Frontal cortex (tissue), 3 donors: ENCODE measurements at regions not wholly inside any gene's neighbourhood (a gene's known extent, or its start where the extent isn't known, plus 50 kb on each side); places are given as distances from the start of the nearest gene placed in this dataset.

Experiments
- DNase-seq, 2 donors: peaks; one replicate each; pipeline ENCODE4 v3.0.0; 2012; ENCODE audit warnings: low spot score in 2 of 2
- FAIRE-seq: peaks from 2 replicates; lab custom pipeline; 2012; peaks lifted over from hg19 to GRCh38; lab: Jason Lieb, UNC
- donor health status: control.
- donor health status: control.
- donor health status: control.

DNA sequence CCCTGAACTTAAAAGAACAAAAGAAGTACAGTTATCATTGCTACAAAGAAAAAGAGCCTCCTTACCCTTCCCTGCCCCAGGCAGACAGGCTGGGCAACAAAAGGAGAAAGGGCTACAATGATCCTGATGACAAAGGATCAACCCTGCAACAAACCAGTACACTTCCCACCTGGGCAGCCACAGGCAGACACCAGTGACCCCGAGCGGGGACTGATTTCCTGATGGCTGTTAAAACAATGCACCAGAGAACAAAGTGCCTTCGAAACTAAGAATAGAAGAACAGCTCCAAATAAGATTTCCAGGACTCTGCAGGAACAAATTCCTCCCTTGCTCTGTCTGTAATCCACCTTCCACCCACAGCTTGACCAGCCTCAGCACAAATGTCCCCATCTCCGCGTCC, 106.3 kb upstream of the ARHGEF3 start:
- no peak for FAIRE-seq
- no peak for DNase-seq

DNA sequence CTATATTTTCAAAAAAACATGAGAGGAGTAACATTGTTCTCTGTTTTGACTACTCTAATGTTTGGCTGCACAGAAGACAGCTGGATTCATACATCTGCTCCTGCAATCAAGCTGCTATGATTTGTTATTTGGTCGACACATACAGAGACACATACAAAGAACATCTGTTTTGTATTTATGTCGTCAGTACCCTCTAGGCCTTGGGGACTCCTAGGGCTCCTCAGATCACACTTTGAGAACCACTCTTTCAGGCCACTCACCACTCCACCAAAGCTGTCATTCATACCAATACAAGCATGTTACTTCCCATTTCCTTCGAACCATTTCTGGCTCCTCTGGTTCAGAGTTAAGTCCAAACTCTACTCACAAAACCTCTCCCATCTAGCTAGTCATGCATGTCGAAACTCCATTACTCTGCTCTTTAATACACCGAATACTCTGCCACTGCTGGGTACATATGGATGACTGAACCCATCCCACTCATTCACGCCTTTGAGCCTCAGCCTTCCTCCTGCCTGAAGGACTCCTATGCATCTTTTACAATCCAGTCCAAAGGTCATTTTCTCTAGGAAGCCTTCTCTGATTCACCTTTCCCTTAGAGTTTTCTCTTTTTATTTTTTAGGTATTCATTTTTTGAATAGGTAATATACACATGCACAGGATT, 102.9 kb upstream of the ARHGEF3 start:
- no peak for FAIRE-seq
- no peak for DNase-seq

DNA sequence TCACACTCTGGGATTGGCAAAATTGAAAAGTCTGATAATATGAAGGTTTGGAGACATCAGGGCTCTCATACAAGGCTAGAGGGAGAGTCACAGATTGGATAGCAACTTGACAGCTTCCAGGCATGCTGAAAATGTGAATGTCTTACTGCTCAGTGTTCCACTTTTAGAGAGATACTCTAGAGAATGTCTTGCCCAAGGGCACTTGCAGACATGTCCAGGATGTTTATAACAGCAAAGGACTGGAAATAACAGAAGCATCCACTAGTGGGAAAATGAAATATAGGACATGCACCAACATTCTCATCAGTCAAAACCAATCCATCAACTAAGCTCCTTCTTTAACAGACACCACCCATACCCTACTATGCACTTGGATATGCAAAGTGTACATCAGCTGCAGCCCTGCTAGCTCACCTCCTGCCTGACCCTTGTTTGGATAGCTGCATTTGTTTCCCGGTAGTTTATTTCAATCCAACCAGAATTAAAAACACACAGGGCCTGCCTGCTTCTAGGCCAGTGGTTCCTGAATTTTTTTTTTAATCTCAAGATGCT, 101.6 kb upstream of the ARHGEF3 start:
- no peak for FAIRE-seq

DNA sequence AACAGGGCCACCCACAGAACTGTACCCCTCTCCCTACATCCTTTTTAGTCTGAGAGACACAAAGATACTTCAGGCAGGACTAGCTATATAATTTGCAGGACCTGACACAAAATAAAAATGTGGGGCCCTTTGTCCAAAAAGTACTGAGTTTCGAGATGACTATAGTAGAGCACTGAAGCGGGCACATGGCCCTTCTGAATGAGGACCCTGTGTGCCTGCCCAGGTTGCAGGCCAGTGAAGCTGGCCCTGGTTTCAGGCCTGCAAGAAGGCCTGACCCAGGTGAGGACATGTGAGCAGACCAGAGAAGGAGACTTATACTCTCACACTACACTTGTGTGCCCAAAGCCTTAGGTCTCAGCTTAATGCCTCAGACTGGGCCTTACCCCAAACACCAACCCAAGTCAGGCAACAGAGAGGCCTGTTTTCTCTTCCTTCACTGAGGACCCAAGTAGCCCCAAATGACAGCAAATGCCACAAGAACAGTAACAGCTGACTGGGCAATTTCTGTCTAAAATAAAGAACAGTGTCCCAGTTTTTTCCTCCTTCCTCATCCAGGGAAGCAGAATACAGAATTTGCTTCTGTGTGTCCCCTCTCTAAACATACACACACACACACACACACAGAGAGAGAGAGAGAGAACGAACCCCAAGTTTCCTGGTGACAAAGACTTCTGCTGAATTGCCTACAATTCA, 100.9 kb upstream of the ARHGEF3 start:
- DNase-seq = no peak

More for the DNA sequence above, 101.6 kb upstream of the ARHGEF3 start:
- DNase-seq = no peak

DNA sequence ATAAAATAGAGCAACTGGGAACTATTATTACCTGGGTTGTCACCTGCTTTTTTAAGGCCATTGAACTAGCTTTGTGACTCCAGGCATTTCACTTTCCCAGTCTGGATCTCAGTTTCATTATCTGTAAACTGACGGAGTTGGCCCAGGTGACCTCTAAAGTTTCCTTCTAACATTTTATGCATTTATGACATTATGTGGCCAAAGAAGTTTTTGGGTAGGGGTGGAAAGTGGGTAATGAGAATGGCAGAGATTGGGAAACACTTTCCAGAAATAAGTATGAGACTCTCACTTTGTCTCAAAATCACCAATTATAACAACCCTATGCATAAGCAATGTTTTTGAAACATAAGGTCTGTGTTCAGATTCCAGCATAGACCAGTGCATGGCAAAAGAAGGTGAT, 99.1 kb upstream of the ARHGEF3 start:
- FAIRE-seq (no peak), DNase-seq (no peak)

More for the DNA sequence above, 100.9 kb upstream of the ARHGEF3 start:
- no peak for FAIRE-seq

DNA sequence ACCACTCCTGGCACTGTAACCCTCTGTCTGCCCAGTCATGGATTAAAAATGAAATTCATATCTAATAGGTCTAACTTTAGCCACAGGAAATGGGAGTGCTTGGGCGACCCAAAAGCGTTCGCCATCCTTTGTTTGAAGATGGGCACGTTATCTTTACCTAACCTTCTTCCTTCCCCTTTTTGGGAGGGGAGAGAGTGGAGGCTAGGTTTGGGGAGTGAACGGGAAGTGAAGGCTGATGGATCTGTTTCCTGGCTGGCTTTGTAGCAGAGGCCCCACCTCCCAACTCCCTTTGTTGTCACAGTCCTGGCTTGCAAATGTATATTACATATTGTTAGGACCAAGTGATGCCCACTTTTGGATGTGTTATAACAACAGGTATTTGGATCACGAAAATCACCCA, 98.1 kb upstream of the ARHGEF3 start:
- FAIRE-seq = no peak
- no peak for DNase-seq

DNA sequence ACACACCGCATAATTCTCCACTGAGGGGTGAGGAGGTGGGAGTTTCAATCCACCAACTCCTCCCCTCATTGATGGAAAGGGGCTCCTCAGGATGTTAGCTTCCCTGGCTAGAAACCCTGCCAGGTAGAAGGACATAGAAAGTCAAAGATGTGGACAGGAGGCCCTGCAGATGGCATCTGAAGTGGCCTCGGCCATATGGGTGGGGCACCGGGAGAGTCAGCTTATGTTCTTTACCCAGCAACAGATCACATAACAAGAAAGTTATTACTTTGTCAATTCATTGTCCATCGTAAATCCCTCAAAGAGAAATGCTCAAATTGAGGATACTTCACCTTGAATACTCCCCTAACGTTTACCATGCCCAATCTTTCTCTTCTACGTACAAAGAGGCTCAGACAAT, 97.3 kb upstream of the ARHGEF3 start:
- FAIRE-seq (no peak), DNase-seq (no peak)

DNA sequence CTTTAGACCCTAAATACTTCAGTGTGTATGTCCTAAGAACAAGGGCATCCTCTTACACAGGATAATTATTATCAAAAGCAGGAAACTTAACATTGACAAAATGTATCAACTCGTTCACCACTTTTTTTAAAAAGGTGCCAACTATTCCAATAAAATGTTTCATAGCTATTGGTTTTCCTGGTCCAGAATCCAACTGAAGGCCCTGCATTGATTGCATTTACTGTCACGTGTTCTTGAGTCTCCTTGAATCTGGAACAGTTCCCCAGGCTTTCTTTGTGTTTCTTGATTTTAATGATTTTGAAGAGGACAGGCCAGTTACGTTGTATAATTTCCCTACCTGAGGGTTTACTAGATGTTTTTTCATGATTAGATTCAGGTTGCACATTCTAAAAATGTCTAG, 94.6 kb upstream of the ARHGEF3 start:
- no peak for FAIRE-seq
- DNase-seq = no peak

DNA sequence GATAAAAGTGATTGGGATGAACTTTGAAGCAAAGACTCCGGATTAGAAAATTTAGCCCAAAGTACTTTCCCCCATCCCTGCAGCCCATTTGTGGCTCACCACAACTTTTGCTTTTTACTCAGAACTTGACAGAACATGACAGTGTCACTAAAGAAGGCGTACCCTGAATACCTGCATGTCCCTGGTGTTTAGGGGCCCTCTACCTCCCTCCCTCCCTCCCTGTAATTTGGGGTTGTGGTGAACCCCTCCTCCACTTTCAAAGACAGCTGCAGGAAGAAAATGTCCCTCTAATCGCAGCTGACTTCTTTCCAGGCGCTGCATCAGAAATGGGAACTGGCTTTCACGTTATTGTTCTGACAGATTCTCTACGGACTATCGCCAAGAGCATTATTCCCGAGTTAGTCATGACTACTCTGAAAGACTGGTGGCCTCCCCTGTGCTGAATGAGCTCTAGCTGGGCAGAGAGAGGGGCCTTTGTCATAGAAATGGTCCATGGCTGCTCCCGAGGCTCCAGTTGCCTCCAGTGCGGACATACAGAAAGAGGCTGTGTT, 93.2 kb upstream of the ARHGEF3 start:
- FAIRE-seq (peak; percentile 15), DNase-seq (peak; percentile 28 to 31)

DNA sequence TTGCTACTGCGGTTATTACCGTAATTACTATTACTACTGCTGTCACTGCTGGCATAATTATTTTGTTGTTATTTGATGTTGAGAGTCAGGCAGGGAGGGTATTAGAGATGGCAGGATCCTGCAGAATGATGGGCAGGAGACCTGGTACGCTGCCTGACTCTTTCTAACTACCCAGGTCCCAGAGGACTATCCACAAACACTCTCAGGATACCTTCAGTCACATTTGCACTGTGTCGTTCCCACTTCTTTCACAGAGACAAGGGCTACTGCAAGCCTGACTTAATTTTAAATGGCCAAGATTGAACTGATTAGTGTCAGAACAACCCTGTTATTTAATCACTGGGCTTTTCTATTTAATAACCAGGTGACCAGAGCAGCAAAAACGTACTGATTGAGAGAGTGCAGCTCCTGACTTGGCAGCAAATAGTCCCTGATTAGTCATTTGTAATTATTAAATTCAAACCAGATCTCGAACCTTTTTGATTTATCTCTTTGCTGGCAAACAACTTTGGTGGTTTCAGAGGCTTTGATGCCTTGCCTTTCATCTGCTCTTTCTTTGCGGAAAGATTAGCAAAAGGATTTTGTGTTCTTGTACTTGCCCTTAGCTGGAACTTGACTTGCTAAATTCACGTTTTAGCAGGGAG, 88.8 kb upstream of the ARHGEF3 start:
- DNase-seq (no peak), FAIRE-seq (no peak)

DNA sequence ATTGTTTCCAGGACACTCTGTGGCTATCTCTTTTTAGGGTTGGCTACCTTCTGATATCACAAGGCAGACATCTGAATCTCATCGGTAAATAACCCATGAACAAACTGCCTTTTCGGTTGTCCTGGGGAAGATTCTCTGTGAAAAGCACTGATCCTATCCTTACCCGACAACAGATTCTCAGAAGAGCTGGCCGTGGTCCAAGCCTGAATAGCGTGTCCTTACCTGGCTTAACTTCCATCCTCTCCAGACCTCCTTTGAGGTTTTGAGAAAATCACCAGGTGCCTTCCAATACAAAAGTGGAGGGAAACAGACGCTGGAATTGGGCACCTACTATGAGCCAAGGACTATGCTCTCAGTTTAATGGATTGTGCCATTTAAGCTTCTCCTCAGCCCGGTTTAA, 87.4 kb upstream of the ARHGEF3 start:
- DNase-seq (no peak), FAIRE-seq (no peak)

DNA sequence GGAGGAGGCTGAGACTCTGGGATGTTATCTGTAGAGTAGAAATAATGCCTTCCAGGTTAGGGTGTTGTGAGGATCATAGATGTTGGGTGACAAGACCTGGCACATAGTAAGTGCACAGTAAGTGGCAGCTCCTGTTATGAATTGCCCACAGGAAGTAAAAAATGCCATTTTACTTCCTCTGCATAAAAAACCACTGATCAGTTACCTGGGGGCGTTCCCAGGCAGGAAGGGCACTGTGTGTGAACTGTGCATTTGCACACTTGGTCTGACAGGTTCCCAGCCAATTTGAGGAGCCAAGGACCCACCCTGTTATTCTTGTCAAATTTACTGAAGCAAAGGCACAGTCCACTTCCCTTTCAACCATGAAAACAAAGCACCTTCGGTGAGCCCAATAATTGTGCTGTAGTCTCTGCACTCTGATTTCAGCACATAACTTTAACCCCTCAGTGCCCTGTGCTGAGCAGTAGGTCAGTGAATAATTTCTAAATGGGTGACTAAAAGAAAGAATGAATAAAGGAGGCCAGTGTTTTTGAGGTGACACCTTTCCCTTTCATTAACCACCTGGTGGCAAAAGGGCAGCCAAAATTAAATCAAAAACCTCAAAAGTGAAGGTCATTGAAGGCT, 85.8 kb upstream of the ARHGEF3 start:
- FAIRE-seq = no peak
- no peak for DNase-seq

DNA sequence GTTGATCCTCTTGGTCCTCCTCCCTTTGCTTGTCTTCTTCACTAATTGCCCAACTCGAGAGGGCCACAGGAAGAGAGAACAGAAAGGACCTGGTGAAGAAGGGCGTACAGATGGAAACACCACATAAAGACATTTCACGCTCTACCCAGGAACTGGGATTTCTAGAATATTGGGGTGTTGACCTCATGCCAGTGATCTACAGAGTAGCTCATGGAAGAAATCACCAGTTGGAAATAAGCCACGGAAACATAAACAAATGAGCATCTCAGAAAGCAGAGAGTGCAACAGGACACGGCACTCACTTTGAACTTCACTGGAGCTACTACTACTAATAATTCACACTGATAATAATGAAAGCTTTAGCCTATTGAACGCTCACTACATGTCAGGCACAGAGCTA, 84.6 kb upstream of the ARHGEF3 start:
- no peak for FAIRE-seq
- no peak for DNase-seq

DNA sequence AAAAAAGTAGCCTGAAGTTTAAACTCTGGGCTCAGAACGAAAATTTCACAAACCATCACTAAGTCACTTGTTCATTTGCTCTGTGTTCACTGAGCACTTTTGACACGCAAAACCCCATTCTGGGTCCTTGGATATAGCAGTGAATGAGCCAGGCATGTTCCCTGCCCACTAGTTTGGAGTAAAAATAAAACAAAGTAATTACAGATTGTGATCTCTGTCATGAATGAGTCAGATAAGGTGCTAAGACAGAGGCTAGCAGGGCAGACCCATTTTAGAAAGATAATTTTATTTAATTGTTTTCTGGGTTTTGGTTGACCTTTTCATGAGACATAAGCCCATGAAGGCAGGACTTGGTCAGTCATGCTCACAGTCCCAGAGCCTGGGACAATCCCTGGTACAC, 84.1 kb upstream of the ARHGEF3 start:
- DNase-seq (no peak), FAIRE-seq (no peak)

DNA sequence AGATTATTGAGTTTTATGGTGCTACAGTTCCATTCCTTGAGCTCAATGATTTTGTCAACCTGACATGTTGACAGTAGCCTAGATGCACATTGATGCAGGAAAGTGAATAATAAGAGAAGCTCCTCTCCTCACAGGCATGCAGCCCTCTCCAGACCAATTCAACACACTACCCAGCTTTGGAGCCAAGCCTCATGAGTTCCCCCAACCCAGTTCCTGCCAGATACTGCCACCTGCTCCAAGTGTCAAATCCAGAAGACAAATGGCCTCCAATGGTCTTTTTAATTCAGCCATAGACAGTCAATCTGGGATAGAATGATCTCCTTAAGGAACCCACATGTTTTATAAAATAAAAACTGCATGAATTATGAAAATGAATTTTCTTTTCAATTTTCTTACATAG, 83.7 kb upstream of the ARHGEF3 start:
- DNase-seq = no peak
- FAIRE-seq = no peak

DNA sequence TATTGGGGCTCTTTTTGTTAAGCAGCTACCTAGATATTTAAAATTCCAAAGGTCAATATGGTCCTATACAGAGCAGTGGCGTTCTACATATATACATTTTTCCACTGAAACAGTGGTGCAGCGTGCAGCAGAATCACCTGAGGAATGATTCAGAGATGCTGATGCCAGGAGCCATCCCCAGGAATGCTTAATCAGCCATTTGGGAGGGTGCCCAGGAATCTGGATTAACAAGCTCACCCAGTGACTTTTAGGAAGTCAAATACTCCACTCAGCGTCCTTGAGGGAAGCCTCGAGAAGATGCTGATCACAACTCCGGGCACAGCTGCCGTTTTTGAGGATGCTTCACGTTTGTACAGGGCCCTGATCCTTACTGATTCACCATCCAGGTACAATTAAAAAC, 82.6 kb upstream of the ARHGEF3 start:
- DNase-seq (no peak), FAIRE-seq (no peak)

DNA sequence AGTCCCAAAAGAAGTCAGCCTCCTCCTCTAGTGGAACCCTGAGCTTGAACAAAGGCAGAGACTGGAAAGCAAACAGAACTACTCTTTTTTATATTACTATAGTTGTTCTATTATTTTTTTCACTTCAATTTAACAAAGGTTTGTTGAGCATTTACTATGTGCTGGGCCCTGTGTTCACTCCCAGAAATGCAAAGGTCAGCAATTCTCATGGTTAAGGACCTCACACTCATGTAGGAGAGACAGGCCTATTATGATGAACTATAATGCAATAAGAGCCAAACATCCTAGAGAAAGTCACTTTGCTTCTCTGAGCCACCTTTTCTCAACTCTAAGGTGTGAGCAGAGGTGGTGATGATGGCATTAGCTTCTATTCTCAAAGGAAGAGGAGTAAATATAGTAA, 82.1 kb upstream of the ARHGEF3 start:
- FAIRE-seq (no peak), DNase-seq (no peak)

DNA sequence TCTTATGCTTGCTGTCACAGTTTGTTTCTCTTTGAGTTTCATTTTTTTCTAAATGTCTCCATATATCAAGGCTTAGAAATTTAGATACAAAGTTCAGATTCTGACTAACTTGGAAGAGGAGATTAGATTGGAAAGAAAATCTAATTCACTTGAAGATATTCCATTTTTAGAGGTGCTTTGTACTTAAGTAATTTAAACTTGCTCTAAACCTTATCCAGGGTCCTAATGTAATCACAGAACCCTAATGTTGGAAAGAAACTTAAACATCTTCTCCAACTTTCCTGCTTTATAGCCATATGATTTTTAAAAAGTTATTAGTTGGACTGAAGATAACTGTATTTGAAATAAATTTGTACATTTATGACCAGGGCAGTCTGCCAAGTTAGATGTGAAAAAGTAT, 81.1 kb upstream of the ARHGEF3 start:
- FAIRE-seq (no peak), DNase-seq (no peak)

DNA sequence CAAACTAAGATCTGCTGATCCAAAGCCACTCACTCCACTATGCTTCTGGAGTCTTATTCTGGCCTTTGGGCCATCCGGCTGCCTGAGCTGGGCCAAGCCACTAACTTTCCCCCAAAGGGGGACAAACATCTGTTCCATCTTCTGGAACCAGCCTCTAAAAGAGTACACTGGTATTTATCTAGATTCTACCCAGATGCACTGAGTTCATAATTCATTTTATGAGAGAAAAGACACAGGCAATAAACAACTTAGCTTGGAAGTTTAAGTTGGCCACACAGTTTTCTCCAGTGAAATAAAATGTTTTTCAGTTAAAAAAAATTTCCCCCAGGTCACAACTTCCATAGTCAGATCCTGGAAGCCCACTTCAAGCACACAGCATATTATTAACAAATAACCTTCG, 80.1 kb upstream of the ARHGEF3 start:
- FAIRE-seq = no peak
- no peak for DNase-seq
